GM10266 (cell line): ENCODE measurements at regions not wholly inside any gene's neighbourhood (a gene's known extent, or its start where the extent isn't known, plus 50 kb on each side); places are given as distances from the start of the nearest gene placed in this dataset.

Experiments
- DNase-seq: peaks from one replicate; pipeline ENCODE4 v3.0.0; 2012; ENCODE audit errors: extremely low spot score
- CTCF ChIP-seq: IDR thresholded peaks from 2 replicates; pipeline ENCODE4 v1.5.1; 2012; ENCODE audit warnings: mild to moderate bottlenecking, low read depth; ENCODE audit not compliant: control insufficient read depth, insufficient read depth; ENCODE audit errors: missing control alignments

GRCh38 chr3:188947401-188948280, 224.1 kb upstream of the TPRG1 start:
- DNase-seq, result no peak
- no peak for TF ChIP-seq CTCF

- no peak for DNase-seq
- no peak for TF ChIP-seq CTCF
Measured at GRCh38 chr3:188948281-188948996, 223.3 kb upstream of the TPRG1 start.

- no peak for TF ChIP-seq CTCF
Measured at GRCh38 chr3:188948997-188949389, 222.8 kb upstream of the TPRG1 start.

GRCh38 chr3:188949456-188949855, 222.3 kb upstream of the TPRG1 start:
- no peak for TF ChIP-seq CTCF
- DNase-seq, result no peak

More at GRCh38 chr3:188948997-188949389, 222.8 kb upstream of the TPRG1 start:
- no peak for DNase-seq

- DNase-seq, result no peak
- no peak for TF ChIP-seq CTCF
Measured at GRCh38 chr3:188949996-188950395, 221.8 kb upstream of the TPRG1 start.

- DNase-seq, result no peak
Measured at GRCh38 chr3:188950832-188951489, 220.8 kb upstream of the TPRG1 start.

More at GRCh38 chr3:188950832-188951489, 220.8 kb upstream of the TPRG1 start:
- no peak for TF ChIP-seq CTCF
